ENCODE measurements at regions not wholly inside any gene's neighbourhood (a gene's known extent, or its start where the extent isn't known, plus 50 kb on each side); places are given as distances from the start of the nearest gene placed in this dataset.

DNA sequence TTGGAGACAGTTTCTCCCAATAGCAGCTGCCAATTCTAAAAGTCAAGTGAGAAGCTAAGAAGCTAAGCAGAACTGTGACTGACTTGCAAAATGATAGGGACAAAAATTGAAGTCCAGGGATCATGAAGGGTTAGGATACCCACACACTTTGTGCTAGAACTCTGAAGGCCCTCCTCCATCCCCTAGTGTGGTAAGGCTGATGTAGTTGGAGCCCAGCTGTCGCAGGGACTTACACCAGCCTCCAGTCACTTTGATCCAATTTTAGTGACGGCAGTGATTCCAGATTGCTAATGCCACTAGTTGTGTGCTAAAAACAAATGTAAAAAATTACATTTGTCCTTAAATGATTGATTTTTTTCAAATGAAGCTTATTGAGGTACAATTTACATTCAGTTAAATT lies 742.7 kb upstream of the ZNF608 start:
- TF ChIP-seq, protein P1, sequence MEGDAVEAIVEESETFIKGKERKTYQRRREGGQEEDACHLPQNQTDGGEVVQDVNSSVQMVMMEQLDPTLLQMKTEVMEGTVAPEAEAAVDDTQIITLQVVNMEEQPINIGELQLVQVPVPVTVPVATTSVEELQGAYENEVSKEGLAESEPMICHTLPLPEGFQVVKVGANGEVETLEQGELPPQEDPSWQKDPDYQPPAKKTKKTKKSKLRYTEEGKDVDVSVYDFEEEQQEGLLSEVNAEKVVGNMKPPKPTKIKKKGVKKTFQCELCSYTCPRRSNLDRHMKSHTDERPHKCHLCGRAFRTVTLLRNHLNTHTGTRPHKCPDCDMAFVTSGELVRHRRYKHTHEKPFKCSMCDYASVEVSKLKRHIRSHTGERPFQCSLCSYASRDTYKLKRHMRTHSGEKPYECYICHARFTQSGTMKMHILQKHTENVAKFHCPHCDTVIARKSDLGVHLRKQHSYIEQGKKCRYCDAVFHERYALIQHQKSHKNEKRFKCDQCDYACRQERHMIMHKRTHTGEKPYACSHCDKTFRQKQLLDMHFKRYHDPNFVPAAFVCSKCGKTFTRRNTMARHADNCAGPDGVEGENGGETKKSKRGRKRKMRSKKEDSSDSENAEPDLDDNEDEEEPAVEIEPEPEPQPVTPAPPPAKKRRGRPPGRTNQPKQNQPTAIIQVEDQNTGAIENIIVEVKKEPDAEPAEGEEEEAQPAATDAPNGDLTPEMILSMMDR (conservative IDR thresholded peaks at IDR 0.05; ENCODE audit: low read depth, low read length): no peak
- TF ChIP-seq EZH2phosphoT487 (IDR thresholded peaks at IDR 0.05; ENCODE audit: borderline replicate concordance, low read length) (no peak), EZH2 (IDR thresholded peaks at IDR 0.05; ENCODE audit: low read length, unreplicated experiment) (no peak)
